NCI-H524 treated with DMSO at 0.1 percent for 48 hours (cell line): ENCODE measurements at regions not wholly inside any gene's neighbourhood (a gene's known extent, or its start where the extent isn't known, plus 50 kb on each side); places are given as distances from the start of the nearest gene placed in this dataset.
"Not testable (repeated sequence)": the region's sequence is repeated elsewhere in the genome, so short reads cannot be mapped to it uniquely, and the experiment has no call there.

Experiments used
- DNase-seq: peaks from one replicate; lab custom pipeline; 2025; lab: John Stamatoyannopoulos, UW

DNA sequence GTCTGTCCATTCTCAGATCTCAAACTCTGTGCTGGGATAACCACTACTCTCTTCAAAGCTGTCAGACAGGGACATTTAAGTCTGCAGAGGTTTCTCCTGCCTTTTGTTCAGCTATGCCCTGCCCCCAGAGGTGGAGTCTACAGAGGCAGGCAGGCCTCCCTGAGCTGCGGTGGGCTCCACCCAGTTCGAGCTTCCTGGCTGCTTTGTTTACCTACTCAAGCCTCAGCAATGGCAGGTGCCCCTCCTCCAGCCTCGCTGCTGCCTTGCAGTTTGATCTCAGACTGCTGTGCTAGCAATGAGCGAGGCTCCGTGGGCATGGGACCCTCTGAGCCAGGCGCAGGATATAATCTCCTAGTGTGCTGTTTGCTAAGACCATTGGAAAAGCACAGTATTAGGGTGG lies 53.1 kb upstream of the HUNK start:
- DNase-seq, result not testable (repeated sequence)

DNA sequence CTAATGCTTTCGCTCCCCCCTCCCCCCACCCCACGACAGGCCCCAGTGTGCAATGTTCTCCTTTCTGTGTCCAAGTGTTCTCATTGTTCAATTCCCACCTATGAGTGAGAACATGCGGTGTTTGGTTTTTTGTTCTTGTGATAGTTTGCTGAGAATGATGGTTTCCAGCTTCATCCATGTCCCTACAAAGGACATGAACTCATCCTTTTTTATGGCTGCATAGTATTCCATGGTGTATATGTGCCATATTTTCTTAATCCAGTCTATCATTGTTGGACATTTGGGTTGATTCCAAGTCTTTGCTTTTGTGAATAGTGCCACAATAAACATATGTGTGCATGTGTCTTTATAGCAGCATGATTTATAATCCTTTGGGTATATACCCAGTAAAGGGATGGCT lies 58.5 kb upstream of the HUNK start:
- DNase-seq, result not testable (repeated sequence)

DNA sequence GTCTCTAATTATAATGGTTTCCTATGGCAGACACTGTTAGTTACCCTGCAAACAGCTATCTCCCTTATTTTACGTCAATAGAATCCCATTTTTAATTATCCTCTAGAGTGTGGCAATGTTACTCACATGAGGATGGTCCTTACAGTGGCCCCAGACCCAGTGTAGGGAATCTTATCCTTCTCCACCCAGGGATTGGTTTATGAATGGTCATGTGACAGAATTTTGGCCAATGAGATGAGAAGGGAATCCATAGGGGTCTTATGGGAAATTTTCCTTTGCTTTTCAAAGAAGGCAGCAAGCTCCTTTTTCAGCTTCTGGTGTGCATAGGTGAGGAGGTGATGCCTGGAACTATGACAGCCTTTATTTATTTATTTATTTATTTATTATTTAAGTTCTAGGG lies 59.0 kb upstream of the HUNK start:
- DNase-seq, result no peak

DNA sequence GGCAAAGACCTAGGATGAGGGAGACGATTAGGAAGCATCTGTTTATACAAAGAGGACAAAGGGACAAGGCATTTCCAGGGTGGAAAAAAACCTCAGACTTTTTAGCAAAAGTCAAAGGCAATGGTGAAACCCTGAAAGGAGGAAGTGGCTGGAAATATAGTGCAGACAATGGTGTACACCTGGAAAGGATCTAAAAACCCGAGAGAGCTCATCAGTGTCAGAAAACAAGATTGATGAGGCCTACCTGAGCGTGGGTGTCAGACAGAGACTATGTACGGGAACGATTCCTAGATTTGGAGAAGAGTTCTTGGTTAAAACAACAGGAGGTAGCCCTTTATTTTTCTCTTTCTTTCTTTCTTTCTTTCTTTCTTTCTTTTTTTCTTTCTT lies 68.8 kb upstream of the HUNK start:
- no peak for DNase-seq

DNA sequence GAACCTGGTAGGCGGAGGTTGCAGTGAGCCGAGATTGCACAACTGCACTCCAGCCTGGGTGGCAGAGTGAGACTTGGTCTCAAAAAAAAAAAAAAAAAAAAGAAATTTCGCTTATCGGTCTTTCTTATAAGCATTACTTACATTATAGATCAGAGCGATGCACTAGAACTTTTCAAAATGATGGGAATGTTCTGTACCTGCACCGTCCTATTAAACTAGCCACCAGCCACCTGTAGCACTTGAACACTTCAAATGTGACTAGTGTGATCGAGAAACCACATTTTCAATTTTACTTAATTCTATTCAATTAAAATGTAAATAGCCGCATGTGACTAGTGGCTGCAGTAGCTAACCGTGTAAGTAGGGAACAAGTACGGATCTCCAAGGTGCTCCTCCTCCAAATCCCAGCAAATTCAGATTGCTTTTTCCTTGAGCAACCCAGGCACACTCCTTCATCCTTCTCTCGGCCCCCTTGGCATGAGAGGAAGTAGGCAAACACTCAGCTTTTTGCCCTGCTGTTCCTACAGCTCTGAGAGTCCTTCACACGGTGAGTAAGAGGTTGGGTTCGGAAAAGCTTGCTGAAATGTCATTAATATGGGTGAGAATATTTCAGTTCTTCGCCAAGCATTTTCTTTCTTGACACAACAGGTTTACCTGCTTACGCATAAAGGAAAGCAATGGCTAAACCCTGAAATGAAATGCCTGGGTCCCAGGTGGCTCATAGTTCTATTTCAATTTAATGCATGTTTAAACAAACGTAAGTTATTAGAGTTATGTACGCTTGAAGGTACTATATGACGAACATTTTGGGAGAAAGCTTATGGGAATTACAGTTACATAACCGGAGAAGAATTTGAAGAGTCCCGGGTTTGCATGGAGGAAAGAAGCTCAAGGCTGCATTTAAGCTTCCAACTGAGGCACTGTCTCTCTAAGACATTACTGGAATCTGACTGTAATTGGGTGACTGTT lies 69.5 kb upstream of the HUNK start:
- DNase-seq, result no peak

DNA sequence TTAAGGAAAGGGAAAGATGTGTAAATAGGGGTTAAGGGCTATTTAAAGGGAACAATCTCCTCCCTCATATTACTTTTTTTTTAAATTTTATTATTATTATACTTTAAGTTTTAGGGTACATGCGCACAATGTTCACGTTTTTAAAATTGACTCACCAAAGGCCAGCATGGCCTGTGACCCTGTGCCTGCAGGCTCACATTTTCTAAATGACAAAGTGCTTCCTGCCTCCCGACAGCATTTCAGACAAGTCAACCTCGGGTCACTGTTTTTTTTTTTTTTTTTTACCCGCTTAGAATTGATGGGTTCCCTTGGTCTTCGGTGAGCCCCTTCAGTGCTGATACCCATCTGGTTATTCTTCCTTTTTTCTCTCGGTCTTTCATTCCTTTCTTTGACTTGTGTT lies 70.4 kb upstream of the SCAF4 start:
- no peak for DNase-seq

DNA sequence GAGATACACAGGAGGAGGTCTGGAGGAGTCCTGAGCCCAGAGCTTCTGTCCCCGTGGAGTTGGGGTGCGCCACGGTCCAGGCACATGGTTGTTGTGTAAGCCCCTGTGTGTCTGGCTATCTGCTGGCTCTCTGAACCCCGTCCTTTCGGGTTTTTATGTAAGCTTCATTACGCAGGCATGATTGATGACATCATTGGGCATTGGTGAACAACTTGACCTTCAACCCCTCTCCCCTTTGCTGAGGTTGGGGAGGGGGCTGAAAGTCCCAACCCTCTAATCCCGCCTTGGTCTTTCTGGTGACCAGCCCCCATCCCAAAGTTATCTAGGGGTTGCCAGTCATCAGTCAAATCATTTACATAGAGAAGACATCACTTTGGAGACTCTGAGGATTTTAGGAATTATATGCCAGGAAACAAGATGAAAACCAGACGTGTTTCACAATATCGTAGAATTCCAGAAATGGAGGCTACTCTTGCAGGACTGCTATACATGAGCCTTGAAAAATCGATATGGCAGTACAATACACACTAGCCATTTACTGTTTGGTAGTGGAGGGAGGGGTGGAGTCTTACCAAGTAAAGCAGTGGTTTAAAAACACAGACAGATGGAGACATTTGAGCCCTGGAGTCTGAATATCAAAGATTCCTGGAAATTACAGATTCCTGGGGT lies 69.8 kb upstream of the SCAF4 start:
- no peak for DNase-seq

DNA sequence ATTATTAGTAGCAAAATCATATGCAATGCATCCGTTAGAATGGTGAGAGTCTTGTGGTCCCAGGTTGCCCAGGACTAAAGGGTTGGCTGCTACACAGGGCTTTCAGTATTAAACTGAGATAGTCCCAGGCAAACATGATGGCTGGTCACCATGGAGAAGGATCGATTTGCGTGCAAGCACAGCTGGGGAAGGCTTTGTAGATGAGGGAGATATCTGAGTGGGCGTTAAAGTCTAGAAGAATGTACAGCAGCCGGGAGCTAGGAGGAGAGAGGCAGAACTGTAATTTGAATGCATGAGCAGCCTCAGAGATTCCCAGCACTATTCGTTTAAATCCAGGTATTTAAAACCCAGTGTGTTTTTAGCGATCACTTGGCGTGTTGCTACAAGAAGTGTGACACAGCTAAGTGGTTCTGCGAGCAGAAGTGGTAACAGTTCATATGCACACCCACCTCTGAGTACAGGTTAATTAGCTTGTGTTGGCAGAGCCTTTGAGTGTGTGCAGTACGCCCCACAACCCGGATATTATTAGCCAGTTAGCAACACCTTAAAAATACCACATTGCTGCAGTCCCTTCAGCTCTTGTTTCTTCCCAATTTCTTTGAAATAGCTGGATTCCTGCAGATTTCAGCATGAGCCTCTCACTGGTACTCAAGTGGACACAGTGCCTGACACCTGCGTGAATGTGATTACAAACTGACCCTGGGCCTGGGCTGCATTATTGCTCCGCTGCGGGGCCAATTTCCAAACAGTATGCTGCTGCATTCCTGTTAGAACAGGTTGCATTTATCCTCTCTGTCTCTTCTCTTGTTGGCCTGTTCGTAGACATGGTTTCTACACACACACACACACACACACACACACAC lies 67.2 kb upstream of the SCAF4 start:
- no peak for DNase-seq

DNA sequence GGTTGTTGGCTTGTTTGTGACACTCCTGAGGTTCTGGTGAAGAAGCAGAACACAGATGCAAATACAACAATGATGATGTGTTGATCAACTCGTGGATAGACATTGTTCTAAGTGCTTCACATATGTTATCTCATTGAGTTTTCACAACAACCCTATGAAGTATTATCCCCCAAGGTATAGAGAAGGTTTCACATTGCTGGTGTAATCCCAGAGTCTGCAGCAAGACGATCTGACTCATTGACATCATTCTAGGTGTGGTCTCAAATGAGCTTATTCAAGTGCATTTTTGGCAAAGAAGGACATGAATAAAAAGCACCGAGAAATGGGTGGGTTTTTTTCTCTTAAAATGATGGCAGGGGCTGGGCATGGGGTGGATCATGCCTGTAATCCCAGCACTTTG lies 64.1 kb upstream of the SCAF4 start:
- no peak for DNase-seq

DNA sequence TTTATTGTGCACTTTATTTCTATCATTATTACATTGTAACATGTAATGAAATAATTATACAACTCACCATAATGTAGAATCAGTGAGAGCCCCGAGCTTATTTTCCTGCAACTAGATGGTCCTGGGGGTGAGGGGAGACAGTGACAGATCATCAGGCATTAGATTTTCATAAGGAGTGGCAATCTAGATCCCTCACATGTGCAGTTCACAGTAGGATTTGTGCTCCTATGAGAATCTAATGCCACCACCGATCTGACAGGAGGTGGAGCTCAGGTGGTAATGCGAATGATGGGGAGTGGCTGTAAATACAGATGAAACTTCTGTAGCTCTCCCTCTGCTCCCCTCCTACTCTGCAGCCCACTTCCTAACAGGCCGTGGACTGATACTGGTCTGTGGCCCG lies 58.5 kb upstream of the SCAF4 start:
- not testable (repeated sequence) for DNase-seq

DNA sequence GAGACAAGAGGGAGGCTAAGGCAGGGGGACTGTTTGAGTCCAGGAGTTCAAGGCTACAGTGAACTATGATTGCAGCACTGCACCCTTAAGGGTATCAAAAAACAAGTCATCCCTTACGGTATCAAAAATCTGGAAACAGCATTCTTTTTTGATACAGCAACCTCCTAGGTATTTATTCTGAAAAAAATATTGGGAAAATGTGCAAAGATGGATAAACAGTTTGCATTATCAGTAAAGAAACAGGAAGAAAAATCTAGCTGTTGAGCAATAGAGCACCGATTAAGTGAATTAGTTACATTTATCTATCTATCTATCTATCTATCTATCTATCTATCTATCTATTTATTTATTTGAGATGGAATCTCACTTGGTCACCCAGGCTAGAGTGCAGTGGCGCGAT lies 56.7 kb upstream of the SCAF4 start:
- no peak for DNase-seq

DNA sequence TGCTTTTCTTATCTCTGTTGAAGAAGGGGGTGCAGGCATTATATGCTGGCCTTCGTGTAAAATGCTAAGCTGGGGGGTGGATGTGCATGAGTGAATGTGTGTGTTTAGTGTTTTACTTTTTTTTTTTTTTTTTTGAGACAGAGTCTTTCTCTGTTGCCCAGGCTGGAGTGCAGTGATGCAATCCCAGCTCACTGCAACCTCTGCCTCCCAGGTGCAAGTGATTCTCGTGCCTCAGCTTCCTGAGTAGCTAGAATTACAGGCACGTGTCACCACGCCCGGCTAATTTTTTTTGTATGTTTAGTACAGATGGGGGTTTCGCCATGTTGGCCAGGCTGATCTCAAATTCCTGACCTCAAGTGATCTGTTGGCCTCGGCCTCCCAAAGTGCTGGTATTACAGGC lies 55.8 kb upstream of the SCAF4 start:
- DNase-seq, result not testable (repeated sequence)

DNA sequence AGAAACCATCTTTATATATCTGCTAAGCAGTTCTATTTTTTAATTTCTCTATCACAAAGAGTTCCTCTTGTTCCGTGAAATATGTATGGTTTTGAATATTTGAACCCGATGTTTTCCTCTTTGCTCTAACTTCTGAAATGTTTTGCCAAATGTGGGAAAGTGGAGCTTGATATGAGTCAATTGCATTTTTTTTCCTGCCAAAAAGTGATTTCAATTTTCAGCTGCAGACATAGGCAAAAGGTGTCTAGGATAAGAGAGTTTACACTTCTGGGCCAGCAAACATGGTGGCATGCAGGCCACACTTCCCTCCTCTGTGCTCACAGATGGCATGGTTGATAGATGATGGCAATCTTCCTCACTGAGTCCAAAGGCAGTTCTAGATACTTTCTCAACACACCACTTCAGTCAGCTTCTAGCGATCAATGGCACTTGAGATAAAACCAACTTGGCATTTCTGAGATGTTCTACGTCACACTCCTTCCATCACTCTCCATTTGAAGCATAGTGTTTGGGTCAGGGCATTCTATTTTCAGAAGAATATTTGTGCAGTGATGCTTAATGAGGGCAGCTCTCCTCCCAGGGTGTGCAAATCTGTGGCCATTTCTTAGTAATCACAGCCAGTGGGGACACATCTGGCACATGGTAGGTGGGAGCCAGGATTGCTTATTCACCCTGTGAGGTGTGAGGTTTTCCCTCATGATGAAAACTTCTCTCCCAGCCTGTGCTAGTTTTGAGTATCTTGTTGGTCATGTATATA lies 54.4 kb upstream of the SCAF4 start:
- no peak for DNase-seq

DNA sequence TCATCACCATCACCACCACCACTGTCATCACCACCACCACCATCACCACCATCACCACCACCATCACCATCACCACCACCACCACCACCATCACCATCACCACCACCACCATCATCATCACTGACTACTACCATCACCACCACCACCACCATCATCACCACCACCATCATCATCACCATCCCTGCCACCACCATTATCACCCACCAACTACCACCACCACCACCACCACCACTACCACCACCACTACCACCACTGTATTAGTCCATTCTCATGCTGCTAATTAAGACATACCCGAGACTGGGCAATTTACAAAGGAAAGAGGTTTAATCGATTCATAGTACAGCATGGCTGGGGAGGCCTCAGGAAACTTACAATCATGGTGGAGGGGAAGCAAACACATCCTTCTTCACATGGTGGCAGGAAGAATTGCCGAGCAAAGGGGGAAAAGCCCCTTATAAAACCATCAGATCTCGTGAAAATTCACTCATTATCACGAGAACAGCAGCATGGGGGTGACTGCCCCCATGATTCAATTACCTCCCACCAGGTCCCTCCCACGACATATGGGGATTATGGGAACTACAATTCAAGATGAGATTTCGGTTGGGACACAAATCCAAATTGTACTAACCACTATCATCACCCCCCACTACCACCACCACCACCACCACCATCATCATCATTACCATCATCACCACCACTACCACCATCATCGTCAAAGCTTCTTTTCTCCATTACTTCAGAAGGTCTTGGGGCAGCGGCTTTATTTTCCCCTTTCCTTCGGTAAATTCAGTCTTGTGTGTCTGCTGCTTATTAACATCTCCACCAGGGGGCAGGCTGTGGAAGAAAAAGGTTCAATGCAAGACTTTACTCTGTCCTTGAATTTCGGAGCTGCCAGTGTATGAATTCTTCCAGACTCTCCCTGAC lies 53.6 kb upstream of the SCAF4 start:
- DNase-seq, result peak; percentile 47

DNA sequence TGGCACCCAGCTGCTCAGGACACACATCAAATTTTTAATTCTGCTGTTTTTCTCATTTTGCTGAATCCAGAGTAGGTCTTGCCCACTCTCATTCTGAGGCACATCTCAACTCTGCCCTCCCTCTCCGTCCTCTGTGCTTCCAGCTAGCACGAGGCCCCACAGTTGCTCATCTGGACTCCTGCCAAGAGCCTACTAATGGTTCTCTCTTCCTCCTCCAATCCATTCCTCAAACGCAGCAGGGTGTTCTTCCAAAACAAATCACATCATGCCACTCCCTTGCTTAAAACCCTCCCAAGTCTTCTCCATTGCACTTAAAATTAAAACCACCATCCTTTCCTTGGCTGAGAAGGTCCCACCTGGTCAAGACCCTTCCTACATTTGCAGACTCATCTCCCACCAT lies 49.8 kb upstream of the SCAF4 start:
- DNase-seq, result no peak
